Stimulated activated CD4-positive, alpha-beta T cell treated with anti-CD3 and anti-CD28 coated beads, TNF-alpha, amount 100 ng/mL, for 48 hours (primary cell): ENCODE measurements at regions not wholly inside any gene's neighbourhood (a gene's known extent, or its start where the extent isn't known, plus 50 kb on each side); places are given as distances from the start of the nearest gene placed in this dataset.
A peak's percentile ranks its signal among the peaks of the same experiment; 100 is the strongest.
"Not testable (repeated sequence)": the region's sequence is repeated elsewhere in the genome, so short reads cannot be mapped to it uniquely, and the experiment has no call there.

ENCODE experiments used
- DNase-seq, 3 donors: peaks; one replicate each; pipeline ENCODE4 v3.0.0-alpha.2; 2020; ENCODE audit warnings: low read depth in 3 of 3

- DNase-seq: no peak
Observed at GRCh38 chr11:82056450-82056849, 677.2 kb downstream of the FAM181B start.

- DNase-seq: no peak
Observed at GRCh38 chr11:82049199-82049598, 684.5 kb downstream of the FAM181B start.

- DNase-seq: no peak
Observed at GRCh38 chr11:82047200-82047599, 686.5 kb downstream of the FAM181B start.

GRCh38 chr11:82046778-82047177, 686.9 kb downstream of the FAM181B start:
- no peak for DNase-seq

- DNase-seq: no peak
Observed at GRCh38 chr11:82045748-82046457, 687.8 kb downstream of the FAM181B start.

- no peak for DNase-seq
Observed at GRCh38 chr11:82043316-82043715, 690.3 kb downstream of the FAM181B start.

- DNase-seq: no peak
Observed at GRCh38 chr11:82041764-82042163, 691.9 kb downstream of the FAM181B start.

GRCh38 chr11:82038154-82038553, 695.5 kb downstream of the FAM181B start:
- DNase-seq: no peak

- no peak for DNase-seq
Observed at GRCh38 chr11:82034527-82034926, 699.1 kb downstream of the FAM181B start.

GRCh38 chr11:82027335-82027734, 706.3 kb downstream of the FAM181B start:
- not testable (repeated sequence) for DNase-seq

GRCh38 chr11:82024760-82025159, 708.9 kb downstream of the FAM181B start:
- DNase-seq: no peak

- DNase-seq: no peak
Observed at GRCh38 chr11:82012276-82012675, 721.4 kb downstream of the FAM181B start.

GRCh38 chr11:82009133-82009532, 724.5 kb downstream of the FAM181B start:
- no peak for DNase-seq

- DNase-seq: no peak
Observed at GRCh38 chr11:82007521-82007920, 726.1 kb downstream of the FAM181B start.

- DNase-seq: peak in 1 of 3 donors; percentile 14
Observed at GRCh38 chr11:82004537-82005213, 729.0 kb downstream of the FAM181B start.

- DNase-seq: peak in 1 of 3 donors; percentile 14
Observed at GRCh38 chr11:82003671-82004515, 729.8 kb downstream of the FAM181B start.

GRCh38 chr11:82003024-82003423, 730.6 kb downstream of the FAM181B start:
- no peak for DNase-seq

GRCh38 chr11:81995889-81996288, 737.8 kb downstream of the FAM181B start:
- no peak for DNase-seq

GRCh38 chr11:81993755-81994154, 739.9 kb downstream of the FAM181B start:
- DNase-seq: no peak

GRCh38 chr11:81990659-81991443, 742.8 kb downstream of the FAM181B start:
- no peak for DNase-seq

- no peak for DNase-seq
Observed at GRCh38 chr11:81989093-81989492, 744.6 kb downstream of the FAM181B start.
